ENCODE measurements at regions not wholly inside any gene's neighbourhood (a gene's known extent, or its start where the extent isn't known, plus 50 kb on each side); places are given as distances from the start of the nearest gene placed in this dataset.
A peak's percentile ranks its signal among the peaks of the same experiment; 100 is the strongest.
"Not testable (repeated sequence)": the region's sequence is repeated elsewhere in the genome, so short reads cannot be mapped to it uniquely, and the experiment has no call there.

GRCh38 chr5:89181546-89181945 lies 298.6 kb upstream of the MEF2C start:
- no peak for DNase-seq

DNA sequence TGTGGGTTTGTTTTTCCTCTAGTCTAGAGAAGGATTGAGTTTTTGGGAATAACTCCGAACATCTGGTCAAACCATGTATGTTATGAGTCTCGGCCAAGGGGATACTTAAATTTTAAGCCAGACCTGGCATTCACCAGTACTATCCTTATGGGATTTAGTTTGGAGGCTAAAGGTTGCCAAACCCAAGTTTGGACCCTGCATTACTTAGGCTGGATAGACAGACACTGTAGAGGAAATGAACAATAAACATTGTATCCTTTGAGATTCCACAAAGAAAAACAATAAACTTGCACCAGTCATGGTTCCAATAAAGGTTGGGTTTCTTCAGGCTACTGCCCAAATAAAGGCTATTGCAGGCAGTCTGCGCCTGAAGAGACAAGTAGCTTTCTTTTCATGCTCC lies 296.7 kb upstream of the MEF2C start:
- DNase-seq, result no peak

DNA sequence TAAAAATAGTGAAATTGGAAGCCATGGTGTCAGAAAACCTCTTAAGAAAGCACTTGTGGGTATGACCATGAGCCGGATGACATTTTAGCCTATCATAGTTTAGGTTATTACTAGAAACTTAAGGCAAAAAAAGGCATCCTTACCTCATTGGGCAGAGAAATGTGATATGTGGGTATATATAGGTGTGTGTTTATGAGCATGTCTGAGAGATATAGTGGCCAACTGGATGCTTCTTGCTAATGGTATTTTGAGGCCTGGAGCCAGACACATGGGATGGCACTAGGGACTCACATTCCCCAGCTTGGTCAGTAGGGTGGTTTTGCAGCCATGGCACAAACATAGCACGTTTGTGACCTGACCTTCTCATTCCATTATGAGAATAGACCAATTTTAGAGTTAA lies 295.6 kb upstream of the MEF2C start:
- DNase-seq, result no peak

DNA sequence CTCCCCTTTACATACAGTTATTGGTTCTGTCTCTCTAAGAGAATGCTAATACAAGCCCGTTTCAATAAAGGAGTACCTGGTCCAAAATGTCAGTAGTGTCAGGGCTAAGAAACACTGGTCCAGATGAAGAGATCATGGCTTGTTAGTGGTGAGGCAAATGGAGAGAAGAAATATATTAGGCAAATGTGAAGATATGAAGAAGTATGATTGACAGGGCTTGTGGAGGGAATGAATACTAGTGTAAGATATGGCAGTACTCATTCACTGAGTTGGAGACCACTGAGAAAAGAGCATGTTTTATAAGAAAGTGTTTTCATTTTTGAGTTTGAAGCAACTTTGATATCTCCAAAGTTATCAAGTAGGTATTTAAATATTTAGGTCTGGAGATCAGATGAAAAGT lies 290.5 kb upstream of the MEF2C start:
- DNase-seq, result no peak

DNA sequence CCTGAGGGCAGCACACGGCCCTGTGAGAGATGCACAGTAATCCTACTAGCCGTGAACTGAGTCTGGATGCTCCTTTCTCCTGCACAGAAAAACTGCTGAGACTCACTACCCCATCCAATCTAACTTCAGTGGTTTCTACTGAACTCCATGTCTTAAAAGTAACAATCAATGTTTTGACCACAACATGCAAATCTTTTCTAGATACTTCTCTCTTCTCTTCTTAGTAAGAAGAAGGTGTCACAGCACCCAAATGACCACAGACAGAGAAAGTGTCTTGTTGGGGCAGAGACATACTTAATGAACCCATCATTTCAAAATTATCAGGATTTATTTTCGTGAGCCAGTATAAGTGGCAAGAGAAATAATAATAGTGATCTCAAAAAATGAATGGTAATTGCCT lies 285.8 kb upstream of the MEF2C start:
- DNase-seq, result no peak

- DNase-seq, result not testable (repeated sequence)
These were observed 281.7 kb upstream of the MEF2C start for GRCh38 chr5:89164703-89165102.

- no peak for DNase-seq
These were observed 273.2 kb upstream of the MEF2C start for GRCh38 chr5:89156226-89156625.

DNA sequence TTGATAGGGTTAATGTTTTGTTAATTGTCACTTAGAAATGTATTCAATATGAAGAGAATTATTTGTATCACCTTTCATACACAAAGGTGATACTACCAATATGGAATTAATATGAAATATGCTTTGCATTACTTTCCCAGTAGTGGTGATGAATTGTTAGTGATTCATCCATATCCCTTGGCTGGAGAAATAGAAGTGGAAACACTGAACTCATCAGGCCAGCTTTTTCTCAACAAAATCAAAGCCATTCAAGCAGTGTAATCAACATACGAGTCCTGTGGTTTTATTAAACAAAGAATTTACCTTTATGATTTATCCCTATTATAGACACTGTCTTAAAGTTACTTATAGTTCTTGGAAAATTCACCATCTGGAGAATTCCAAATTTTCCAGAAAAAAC lies 264.0 kb upstream of the MEF2C start:
- DNase-seq, result no peak

DNA sequence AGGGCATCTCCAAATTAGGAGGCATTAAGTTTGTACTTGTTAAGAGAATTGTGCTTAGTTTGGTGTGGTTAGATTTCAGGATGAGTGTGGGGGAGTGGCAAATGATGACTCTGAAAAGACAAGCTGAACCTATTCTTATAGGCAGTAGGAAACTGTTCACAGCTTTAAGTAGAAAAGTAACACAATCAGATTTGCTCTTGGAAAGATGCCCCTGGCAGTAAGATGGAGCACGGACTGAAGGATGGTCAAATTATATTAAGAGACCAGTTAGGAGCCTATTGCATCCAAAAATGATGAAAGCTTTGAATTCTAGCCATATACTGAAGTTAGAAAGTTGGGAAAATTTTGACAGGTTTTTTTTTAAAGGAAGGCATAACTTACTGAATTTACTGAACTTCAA lies 254.2 kb upstream of the MEF2C start:
- no peak for DNase-seq

DNA sequence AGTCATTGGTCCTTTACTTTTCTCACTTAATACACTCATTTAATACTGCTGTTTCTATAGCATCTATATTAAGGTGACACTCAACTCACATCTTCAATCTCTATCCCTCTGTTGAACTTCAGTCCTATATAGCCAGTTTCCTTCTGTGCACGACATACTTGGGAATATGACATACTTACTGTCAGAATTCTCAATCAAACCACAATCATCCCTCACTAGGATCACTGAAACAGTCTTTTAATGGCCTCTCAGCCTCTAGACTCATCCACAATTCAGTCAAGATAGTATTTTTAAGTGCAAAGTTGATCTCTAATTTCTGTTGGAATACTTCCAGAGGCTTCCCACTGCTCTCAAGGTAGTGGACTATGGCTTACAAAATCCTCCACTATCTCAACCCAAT lies 251.0 kb upstream of the MEF2C start:
- DNase-seq, result no peak

- no peak for DNase-seq
These were observed 250.1 kb upstream of the MEF2C start for GRCh38 chr5:89133129-89133528.

DNA sequence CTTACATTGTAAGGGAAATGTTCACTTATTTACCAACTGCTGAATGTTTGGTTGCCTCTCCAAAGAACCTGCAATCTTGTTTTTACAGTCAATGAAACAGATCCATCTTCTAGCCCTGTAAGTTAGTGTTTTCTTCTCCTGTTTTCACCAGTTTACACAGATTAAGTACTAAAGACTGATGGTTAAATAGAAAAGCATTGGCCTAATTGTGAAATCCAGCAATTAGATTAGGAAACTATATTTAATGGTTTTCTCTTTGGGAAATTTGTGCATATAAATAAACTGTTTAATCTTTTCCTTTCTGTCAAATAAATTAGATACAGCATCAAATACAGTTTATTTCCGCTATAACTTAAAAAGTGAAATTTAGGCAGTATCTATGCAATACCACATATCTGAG lies 247.9 kb upstream of the MEF2C start:
- DNase-seq, result no peak

DNA sequence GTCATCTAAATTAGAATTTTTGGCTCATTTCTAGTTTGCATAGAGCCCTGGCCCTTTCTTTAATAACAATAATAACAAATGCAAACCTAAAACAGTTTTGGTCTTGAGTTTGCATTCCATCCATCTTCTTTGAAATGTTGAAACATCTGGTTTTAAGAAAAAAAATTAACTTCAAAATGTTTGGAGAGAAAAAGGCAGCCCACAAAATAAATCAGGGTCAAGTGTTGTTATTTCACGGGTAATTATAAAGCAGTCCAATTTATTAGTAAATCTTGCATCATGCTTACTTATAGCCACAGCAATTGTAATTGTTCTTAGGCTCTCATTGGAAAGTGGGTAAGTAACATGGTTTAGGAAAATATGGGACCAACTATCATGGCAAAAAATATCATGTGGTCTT lies 247.0 kb upstream of the MEF2C start:
- no peak for DNase-seq

DNA sequence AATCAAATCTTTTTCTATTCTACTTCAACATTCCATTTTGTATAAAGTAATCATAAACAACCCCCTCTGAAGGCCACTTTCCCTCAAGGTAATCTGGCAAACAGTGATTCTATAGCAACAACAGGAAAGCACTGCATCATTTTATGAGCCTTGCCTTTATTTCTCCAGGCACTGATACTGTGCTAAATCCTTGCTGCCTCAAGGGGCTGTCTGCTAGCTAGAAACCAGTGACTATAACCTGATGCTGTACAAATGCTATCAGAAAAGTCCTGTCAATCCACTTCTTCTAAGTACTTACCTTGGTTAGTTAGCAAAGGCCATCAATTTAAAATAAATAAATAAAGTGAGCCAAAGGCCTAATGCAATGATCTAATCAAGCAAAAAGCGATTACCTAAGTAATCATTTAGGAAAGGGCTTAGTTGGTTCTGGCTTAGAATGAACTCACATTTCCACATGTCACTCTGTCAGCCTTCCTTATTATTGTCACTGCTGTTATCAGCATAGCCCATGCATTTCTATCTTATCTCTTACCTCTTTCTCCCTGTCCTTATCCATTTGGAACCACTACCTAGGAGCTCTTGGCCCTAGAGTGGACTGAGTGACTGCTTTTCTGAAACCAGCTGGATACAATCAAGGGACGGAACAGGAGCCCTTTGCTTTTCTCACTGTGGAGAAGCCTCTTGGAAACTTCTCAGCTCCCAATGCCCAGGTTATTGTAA lies 246.1 kb upstream of the MEF2C start:
- no peak for DNase-seq

DNA sequence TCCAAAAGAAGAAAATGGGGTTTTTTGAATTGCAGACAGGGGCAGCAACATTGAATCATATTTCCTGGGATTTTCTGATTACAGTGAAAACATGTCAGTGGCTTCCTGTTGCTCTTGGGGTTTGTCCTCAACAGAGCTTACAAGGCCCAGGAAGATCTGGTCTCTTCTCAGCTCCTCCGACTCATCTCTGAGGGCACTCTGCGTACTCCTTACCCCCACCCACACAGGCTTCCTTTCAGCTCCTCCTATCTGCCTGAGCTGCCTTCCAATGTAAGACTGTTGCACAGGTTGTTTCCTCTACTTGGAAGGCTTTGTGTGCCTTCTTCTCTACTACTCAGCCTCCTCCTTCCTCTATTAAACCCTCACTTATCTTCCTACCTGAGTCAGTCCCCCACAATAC lies 245.1 kb upstream of the MEF2C start:
- peak; percentile 2 for DNase-seq

DNA sequence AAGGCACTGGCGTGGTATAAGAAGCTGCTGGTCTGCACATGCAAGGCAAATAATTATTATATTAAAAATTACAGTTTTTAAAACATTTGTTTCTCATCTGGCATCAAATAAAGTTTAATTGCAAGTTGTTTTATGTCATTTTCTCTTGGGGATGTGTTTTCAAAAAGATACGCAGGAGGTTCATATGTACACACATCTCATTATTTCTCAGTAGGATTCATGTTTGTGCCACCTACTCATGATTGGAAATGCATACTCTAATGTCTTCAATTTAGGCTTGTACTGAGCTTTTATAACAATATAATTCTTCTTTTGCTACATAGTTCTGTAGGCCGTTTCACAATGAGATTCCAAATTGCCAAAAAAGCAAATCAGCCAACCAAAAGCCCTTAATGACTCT lies 244.2 kb upstream of the MEF2C start:
- DNase-seq, result no peak

DNA sequence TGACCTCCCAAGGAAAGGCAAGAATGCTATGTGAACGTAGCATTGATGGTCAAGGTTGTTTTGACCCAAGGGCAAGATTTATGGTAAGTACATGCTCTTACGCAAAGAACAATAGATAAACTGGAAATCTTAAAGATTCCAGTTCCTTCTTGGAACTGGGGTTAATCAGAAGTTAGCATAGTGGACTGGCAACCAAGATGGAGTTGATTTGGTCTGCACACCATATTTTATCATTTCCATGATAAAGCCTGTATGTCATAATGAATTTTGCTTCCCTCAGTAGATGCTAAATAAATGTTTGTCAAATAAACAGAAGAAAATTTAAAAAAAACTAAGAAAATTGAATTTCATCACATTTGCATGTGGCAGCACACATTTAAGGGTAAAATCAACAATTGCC lies 242.4 kb upstream of the MEF2C start:
- no peak for DNase-seq

- DNase-seq, result no peak
These were observed 240.6 kb upstream of the MEF2C start for GRCh38 chr5:89123581-89123980.

DNA sequence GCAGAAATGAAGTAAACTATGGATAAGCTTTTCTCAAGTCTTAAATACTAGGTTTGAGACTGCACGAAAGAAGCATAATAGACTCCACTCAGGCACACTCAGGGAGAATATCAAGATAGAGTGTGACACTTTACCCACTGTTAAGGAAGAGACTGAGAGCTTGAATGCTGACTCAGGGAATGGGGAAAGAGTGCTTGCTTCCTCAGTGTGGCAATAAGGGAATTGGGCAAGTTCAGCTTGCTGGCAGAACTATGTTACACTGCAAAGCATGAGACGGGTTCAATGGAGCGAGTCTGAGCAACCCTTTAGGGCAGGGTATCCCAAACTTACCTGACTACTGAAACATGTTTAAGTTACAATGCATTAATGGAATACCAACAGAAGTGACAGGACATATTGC lies 237.7 kb upstream of the MEF2C start:
- no peak for DNase-seq

DNA sequence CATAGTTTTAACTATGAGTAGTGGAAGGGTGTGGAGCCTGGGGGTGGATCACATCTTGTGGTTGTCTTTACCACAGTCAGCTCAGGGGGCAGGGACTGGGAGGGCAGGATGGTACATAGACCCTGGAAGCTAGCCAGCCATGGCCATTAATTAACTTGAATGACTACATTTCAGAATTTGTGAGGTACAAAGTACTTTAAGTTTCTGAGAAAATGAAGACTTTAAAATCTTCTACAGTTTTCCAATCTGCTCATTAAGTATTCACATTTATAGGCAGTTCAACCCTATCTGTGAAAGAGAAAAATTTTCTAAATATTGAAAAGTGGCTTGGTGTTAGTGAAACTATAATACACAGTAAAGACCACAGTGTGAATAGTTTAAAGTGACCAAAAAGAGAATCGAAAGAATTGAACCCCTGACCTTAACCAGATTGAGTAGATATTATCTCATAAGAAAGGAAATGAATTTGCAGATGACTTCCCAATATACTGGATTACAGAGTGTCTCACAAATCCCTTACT lies 234.2 kb upstream of the MEF2C start:
- no peak for DNase-seq

DNA sequence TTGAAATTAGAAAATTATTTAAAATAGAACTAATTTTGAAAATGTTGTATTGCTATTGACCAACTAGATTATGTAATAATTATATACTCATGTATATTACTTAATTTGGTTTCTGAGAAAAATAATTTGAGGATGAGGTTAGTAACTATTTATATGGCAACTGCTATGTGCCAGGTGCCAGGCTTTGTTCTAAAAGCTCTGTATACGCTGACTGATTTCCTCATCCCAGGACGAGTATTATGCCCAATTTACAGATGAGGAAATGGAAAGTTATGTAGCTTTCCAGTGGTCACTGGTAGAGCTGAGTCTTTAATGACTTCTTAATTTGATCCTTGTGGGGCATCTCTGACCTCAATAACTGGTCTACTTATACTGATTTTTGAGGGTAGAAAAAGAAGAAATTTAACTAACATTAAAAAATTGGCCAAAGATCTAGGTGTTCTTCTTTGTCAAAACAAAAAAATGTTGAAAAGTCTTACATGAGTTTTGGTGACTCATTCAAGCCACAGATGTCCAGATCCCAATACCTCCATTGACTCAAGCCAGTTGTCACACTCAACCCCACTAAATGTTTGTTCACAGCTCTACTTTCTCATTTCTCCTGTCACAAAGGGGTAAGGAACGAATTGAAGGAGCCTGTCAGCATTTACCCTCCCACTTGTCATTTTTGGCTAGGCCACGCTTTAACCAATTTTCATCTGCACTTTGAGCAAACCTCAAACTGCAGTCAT lies 228.1 kb upstream of the MEF2C start:
- no peak for DNase-seq

GRCh38 chr5:89106480-89106879 lies 223.5 kb upstream of the MEF2C start:
- DNase-seq, result no peak

- DNase-seq, result no peak
These were observed 222.9 kb upstream of the MEF2C start for GRCh38 chr5:89105836-89106235.

DNA sequence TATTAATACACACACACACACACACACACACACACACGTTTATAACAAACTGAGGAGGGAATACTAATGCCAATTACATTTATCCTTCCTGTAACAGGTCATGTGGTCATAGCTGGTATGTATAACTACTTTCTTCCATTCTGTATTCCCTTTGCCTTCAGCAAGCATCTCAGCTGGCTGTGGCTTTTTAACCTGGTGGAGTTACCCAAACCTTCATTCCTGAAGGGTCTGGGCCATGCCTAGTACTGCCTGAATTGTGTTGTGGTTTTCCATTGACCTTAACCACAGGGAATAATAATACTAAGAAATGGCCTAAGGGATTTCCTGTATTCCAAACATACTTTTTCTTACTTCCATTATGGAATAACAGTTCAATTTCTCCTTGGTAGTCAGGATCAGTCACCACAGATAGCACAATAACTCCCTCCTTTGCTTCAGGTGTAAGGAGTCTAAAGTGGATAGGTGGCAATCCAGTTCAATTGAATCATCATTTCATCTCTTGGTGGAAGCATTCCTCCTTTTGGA lies 222.2 kb upstream of the MEF2C start:
- no peak for DNase-seq
